ENCODE measurements at regions not wholly inside any gene's neighbourhood (a gene's known extent, or its start where the extent isn't known, plus 50 kb on each side); places are given as distances from the start of the nearest gene placed in this dataset.
"Not testable (repeated sequence)": the region's sequence is repeated elsewhere in the genome, so short reads cannot be mapped to it uniquely, and the experiment has no call there.

DNA sequence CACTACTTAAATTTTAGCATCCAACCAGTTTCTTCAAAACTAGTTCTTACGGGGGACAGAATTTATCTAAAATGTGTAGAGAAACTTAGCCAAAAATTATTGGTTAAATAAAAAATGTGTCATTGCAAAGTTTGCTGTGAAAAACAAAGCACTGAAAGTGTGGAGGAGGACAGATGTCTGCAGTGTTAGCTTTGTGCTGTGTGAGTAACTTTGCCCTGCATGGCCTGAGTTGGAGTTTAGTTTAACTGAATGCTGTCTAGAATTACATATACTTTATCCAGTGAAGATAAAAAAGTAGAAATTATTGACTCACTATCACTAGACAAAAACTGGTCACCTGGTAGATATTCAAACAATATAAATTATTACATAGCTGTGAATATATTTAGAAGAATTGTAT is 1225.2 kb upstream of the CELF4 start:
- ATAC-seq (ENCODE audit: low FRiP score in 2 of 2) (no peak), DNase-seq (no peak)
- Histone ChIP-seq H3K36me3 (no peaks in the 10 kb centered on the region), H3K4me1 (no peaks in the 10 kb centered on the region), H3K27ac (no peak overlapping the region), H3K27me3 (no peaks in the 10 kb centered on the region), H3K4me3 (no peak overlapping the region), H3K9me3 (no peaks in the 10 kb centered on the region)
- no peak for TF ChIP-seq CTCF (IDR thresholded peaks at IDR 0.05)
- WGBS, 2 donors, result 79 to 93% methylated on average over 1 of the region's 1 CpG

- no peak overlapping the region for H3K4me3 ChIP-seq
- WGBS, 2 donors, result 65 to 82% methylated on average over 1 of the region's 1 CpG
These were observed 1224.7 kb upstream of the CELF4 start for GRCh38 chr18:38790303-38790702.

DNA sequence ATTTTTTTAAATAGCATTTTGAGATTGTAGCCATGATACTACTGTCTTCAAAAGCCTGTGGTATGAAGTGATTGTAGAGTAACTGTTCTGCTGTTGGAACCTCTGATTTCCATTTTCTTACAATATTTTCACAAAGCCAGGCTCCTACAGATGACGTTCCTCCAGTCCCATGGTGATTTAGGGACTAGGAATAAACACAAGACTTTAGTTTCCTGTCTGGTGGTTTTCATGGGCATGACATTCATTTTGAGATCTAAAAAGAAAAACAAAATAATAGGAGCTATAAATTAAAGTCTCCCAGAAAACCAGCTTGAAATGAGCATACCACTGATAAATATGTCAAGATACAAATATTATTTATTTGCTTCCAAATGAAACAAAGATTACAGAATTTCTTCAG is 1223.5 kb upstream of the CELF4 start:
- DNase-seq (no peak), ATAC-seq (ENCODE audit: low FRiP score in 2 of 2) (no peak)
- Histone ChIP-seq H3K9me3 (no peaks in the 10 kb centered on the region), H3K36me3 (no peaks in the 10 kb centered on the region), H3K4me3 (no peak overlapping the region), H3K4me1 (no peaks in the 10 kb centered on the region), H3K27ac (no peak overlapping the region), H3K27me3 (no peaks in the 10 kb centered on the region)
- no peak for TF ChIP-seq POLR2A (IDR thresholded peaks at IDR 0.05)
- no peak for TF ChIP-seq CTCF (IDR thresholded peaks at IDR 0.05)
- no peak for TF ChIP-seq POLR2AphosphoS5 (IDR thresholded peaks at IDR 0.05)
- TF ChIP-seq EP300 (IDR thresholded peaks at IDR 0.05), result no peak
- 25 to 37% methylated on average over 1 of the region's 1 CpG for WGBS, 2 donors

More at GRCh38 chr18:38790303-38790702, 1224.7 kb upstream of the CELF4 start:
- H3K36me3 ChIP-seq, result no peaks in the 10 kb centered on the region
- H3K9me3 ChIP-seq, result no peaks in the 10 kb centered on the region
- no peaks in the 10 kb centered on the region for H3K4me1 ChIP-seq
- TF ChIP-seq POLR2A (IDR thresholded peaks at IDR 0.05) (no peak), CTCF (IDR thresholded peaks at IDR 0.05) (no peak), POLR2AphosphoS5 (IDR thresholded peaks at IDR 0.05) (no peak), EP300 (IDR thresholded peaks at IDR 0.05) (no peak)
- DNase-seq (no peak), ATAC-seq (ENCODE audit: low FRiP score in 2 of 2) (no peak)
- H3K27me3 ChIP-seq, result no peaks in the 10 kb centered on the region
- H3K27ac ChIP-seq, result no peak overlapping the region

- H3K4me3 ChIP-seq, result no peak overlapping the region
- H3K27me3 ChIP-seq, result no peaks in the 10 kb centered on the region
- H3K4me1 ChIP-seq, result no peaks in the 10 kb centered on the region
- ATAC-seq (ENCODE audit: low FRiP score in 2 of 2) (no peak), DNase-seq (no peak)
- WGBS, 2 donors, result 83 to 90% methylated on average over 1 of the region's 1 CpG
- no peaks in the 10 kb centered on the region for H3K9me3 ChIP-seq
- no peaks in the 10 kb centered on the region for H3K36me3 ChIP-seq
- no peak for TF ChIP-seq POLR2AphosphoS5 (IDR thresholded peaks at IDR 0.05)
- no peak for TF ChIP-seq POLR2A (IDR thresholded peaks at IDR 0.05)
- no peak overlapping the region for H3K27ac ChIP-seq
These were observed 1221.3 kb upstream of the CELF4 start for GRCh38 chr18:38786906-38787305.

DNA sequence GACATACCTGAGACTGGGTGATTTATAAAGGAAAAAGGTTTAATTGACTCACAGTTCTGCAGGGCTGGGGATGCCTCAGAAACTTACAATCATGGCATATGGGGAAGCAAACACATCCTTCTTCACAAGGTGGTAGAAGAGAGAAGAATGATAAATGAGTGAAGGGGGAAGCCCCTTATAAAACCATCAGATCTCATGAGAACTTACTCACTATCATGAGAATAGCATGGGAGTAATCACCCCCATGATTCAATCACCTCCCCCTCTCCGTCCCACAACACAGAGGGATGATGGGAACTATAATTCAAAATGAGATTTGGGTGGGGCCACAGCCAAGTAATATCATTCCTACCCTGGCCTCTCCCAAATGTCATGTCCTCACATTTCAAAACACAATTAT is 1206.0 kb upstream of the CELF4 start:
- H3K27ac ChIP-seq; H3K4me3 ChIP-seq; H3K4me1 ChIP-seq; H3K36me3 ChIP-seq; ATAC-seq (ENCODE audit: low FRiP score in 2 of 2); DNase-seq; H3K27me3 ChIP-seq; H3K9me3 ChIP-seq: not testable (repeated sequence)
- 92 to 95% methylated on average over 1 of the region's 1 CpG for WGBS, 2 donors

GRCh38 chr18:38768504-38768903 is 1202.9 kb upstream of the CELF4 start:
- ATAC-seq (ENCODE audit: low FRiP score in 2 of 2), result no peak
- Histone ChIP-seq H3K4me3 (no peak overlapping the region), H3K27ac (no peak overlapping the region), H3K27me3 (no peaks in the 10 kb centered on the region), H3K9me3 (peaks cover 0 to 8% (median 0%) of the 10 kb centered on the region in 4 donors), H3K36me3 (no peaks in the 10 kb centered on the region), H3K4me1 (no peaks in the 10 kb centered on the region)
- 88 to 100% methylated on average over 1 of the region's 1 CpG for WGBS, 2 donors
- no peak for DNase-seq
- no peak for TF ChIP-seq CTCF (IDR thresholded peaks at IDR 0.05)
- no peak for TF ChIP-seq POLR2AphosphoS5 (IDR thresholded peaks at IDR 0.05)
- TF ChIP-seq EP300 (IDR thresholded peaks at IDR 0.05), result no peak
